Fibroblast of lung (primary cell): ENCODE measurements at regions not wholly inside any gene's neighbourhood (a gene's known extent, or its start where the extent isn't known, plus 50 kb on each side); places are given as distances from the start of the nearest gene placed in this dataset.

Source experiments
- EZH2 ChIP-seq: IDR thresholded peaks from 2 replicates; pipeline ENCODE4 v1.5.1; 2012; ENCODE audit warnings: low read length, control low read depth, mild to moderate bottlenecking; ENCODE audit errors: missing control alignments
- TF ChIP-seq, protein P1 (sequence below), 2 donors: IDR thresholded peaks in 1 of 2; conservative IDR thresholded peaks in 1 of 2; 1 replicate in 1 of 2; 2 replicates in 1 of 2; pipeline ENCODE4 v1.5.1; 2011 to 2012; ENCODE audit warnings: low read length in 2 of 2, control low read depth in 1 of 2, inconsistent platforms in 1 of 2, low read depth in 1 of 2, mild to moderate bottlenecking in 1 of 2

DNA sequence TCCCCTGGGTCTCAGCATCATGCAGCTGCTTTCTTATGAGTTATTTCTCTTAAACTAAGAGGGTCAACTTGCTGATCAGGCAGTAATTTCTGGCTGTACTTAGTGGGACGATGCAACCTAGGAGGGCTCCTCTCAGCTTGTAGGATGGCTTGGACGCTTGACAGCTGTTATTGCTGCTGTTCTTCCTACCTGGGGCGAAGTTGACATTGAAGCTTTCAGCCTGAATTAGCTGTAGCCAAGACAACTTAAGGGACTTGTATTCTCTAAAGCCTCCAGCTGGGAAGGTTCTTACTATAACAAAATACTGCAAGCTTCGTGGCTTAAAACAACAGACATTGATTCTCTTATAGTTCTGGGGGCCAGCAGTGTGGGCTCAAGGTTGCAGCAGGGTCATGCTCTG is 224.9 kb downstream of the ACTR3B start:
- TF ChIP-seq EZH2: no peak
- TF ChIP-seq, protein P1, sequence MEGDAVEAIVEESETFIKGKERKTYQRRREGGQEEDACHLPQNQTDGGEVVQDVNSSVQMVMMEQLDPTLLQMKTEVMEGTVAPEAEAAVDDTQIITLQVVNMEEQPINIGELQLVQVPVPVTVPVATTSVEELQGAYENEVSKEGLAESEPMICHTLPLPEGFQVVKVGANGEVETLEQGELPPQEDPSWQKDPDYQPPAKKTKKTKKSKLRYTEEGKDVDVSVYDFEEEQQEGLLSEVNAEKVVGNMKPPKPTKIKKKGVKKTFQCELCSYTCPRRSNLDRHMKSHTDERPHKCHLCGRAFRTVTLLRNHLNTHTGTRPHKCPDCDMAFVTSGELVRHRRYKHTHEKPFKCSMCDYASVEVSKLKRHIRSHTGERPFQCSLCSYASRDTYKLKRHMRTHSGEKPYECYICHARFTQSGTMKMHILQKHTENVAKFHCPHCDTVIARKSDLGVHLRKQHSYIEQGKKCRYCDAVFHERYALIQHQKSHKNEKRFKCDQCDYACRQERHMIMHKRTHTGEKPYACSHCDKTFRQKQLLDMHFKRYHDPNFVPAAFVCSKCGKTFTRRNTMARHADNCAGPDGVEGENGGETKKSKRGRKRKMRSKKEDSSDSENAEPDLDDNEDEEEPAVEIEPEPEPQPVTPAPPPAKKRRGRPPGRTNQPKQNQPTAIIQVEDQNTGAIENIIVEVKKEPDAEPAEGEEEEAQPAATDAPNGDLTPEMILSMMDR (conservative IDR thresholded peaks at IDR 0.05 in 1 of 2, IDR thresholded peaks at IDR 0.05 in 1 of 2; ENCODE audit: low read depth in 1 of 2, low read length in 2 of 2): no peak
